ENCODE measurements at regions not wholly inside any gene's neighbourhood (a gene's known extent, or its start where the extent isn't known, plus 50 kb on each side); places are given as distances from the start of the nearest gene placed in this dataset.

- TF ChIP-seq CTCF (IDR thresholded peaks at IDR 0.05; ENCODE audit: low read length) (no peak), EZH2 (IDR thresholded peaks at IDR 0.05; ENCODE audit: borderline replicate concordance, low read length) (no peak)
Observed at GRCh38 chr4:52197306-52197705, 146.2 kb downstream of the SPATA18 start.
